ENCODE measurements at regions not wholly inside any gene's neighbourhood (a gene's known extent, or its start where the extent isn't known, plus 50 kb on each side); places are given as distances from the start of the nearest gene placed in this dataset.

DNA sequence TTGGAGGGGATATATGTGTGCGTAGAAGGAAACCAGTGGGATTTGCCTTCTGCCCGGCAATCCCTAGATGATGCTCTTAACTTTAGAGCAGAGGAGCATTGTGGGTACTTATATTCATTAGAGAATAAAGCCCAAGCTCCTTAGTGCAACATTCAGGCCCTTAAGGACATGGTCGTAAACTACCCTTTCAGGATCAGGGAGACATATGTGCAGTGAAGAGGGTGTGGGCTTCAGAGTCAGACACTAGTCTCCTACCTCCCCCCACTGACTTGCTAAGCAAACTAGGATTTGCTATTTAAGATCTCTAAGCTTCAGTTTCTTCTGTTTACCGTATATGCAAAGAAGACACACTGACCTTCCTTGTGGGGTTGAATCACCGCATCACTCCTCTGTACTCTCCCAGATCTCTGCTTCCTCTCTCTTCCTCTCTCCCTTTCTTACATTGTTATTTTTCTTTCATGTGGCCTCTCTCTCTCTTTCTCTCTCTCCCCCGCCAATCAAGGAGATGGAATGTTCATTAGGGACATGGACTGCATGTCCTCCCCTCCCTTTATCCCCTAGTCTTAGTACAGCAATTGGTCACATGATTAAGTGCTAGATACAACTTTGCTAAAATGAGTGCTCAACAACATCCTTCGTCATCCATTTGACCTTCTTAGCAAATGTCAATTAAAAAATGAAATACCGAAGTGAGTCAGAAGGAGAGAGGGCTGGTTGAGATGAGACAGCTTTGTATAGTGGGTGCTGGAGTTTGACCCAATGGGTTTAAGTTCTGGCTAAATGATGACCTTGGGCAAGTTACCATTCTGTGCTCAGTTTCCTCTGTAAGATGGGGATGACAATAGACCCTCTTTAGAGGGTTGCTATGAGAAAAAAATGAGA, 91.7 kb downstream of the TMX1 start:
- ChIA-PET CTCF (interaction anchor here (0.5 kb wide), 1 partner anchor 112 kb away, joined by 3 read pairs; no protein-coding TSS in a partner anchor), POLR2A (no interaction called here)
- TF ChIP-seq ARNT (IDR thresholded peaks at IDR 0.05) (no peak), HDGF (IDR thresholded peaks at IDR 0.05; ENCODE audit: borderline replicate concordance) (no peak), LEF1 (IDR thresholded peaks at IDR 0.05; ENCODE audit: borderline replicate concordance) (no peak), CTBP1 (IDR thresholded peaks at IDR 0.05; ENCODE audit: borderline replicate concordance) (no peak), ELF4 (IDR thresholded peaks at IDR 0.05) (no peak), ZNF384 (IDR thresholded peaks at IDR 0.05) (no peak), TARDBP (IDR thresholded peaks at IDR 0.05) (no peak), NFRKB (IDR thresholded peaks at IDR 0.05) (no peak), SP1 (IDR thresholded peaks at IDR 0.05) (no peak), SUZ12 (IDR thresholded peaks at IDR 0.05) (no peak)
- TF ChIP-seq, protein P1, sequence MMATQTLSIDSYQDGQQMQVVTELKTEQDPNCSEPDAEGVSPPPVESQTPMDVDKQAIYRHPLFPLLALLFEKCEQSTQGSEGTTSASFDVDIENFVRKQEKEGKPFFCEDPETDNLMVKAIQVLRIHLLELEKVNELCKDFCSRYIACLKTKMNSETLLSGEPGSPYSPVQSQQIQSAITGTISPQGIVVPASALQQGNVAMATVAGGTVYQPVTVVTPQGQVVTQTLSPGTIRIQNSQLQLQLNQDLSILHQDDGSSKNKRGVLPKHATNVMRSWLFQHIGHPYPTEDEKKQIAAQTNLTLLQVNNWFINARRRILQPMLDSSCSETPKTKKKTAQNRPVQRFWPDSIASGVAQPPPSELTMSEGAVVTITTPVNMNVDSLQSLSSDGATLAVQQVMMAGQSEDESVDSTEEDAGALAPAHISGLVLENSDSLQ (IDR thresholded peaks at IDR 0.05), result no peak
- no peak for DNase-seq (ENCODE audit: extremely low spot score)

DNA sequence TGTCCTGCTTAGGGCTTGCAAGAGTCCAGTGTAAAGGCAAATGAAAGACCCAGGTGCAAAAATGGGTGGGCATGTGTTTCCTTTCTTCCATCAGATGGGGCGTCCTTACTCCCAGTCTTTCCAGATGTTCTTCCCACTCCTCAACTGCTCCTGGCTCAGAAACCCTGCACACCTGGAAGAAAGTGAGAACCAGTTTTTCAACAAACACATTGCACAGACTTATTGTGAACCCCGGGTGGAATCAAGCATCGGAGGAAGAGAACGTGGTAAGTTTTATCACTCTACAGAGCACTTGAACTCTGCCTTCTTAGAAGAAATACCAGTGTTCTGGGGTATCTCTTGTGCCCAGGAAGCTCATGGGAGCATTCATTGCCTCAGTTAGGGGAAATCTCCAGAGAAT, 93.3 kb downstream of the TMX1 start:
- CTCF ChIA-PET, result no interaction called here

DNA sequence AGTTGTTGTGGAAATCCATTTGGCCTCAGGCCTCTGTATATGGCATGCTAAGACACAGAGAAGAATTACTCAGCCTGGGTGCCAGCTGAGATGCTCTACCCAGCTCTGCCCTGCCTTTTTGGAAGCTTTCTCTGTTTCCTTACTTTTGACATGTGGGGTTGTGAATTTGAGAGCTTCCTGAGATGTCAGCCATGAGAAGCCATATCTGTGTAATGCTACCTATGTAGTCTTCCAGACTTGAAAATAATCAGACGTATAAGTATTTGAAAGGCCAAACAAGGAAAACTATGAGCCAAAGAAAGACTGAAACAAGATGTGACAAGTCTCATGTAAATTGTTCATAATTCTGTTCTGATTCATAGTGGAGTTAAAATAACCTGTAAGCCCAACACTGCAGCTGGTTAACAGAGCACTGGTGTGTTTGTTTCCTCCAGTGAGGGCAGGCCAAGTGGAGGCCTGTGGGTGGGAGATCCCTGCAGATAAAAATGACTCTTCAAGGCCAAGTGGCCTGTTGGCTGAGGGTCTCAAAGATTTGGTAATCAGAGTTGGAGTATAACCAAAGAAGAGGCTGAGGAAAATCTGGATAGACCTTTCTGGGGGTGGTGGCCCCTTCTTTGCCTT, 94.0 kb downstream of the TMX1 start:
- no peak for DNase-seq (ENCODE audit: extremely low spot score)
- POLR2A ChIA-PET, result no interaction called here
- CTCF ChIA-PET, result no interaction called here
- TF ChIP-seq ELF4 (IDR thresholded peaks at IDR 0.05) (no peak), NFRKB (IDR thresholded peaks at IDR 0.05) (no peak), TARDBP (IDR thresholded peaks at IDR 0.05) (no peak), HDGF (IDR thresholded peaks at IDR 0.05; ENCODE audit: borderline replicate concordance) (no peak), ARNT (IDR thresholded peaks at IDR 0.05) (no peak), BHLHE40 (IDR thresholded peaks at IDR 0.05; ENCODE audit: borderline replicate concordance) (no peak), LEF1 (IDR thresholded peaks at IDR 0.05; ENCODE audit: borderline replicate concordance) (no peak), FOXA1 (IDR thresholded peaks at IDR 0.05) (no peak), L3MBTL2 (conservative IDR thresholded peaks at IDR 0.05) (no peak), SUZ12 (IDR thresholded peaks at IDR 0.05) (no peak), FOXK2 (IDR thresholded peaks at IDR 0.05) (no peak), CTBP1 (IDR thresholded peaks at IDR 0.05; ENCODE audit: borderline replicate concordance) (no peak), FOXM1 (IDR thresholded peaks at IDR 0.05; ENCODE audit: borderline replicate concordance) (no peak), SP1 (IDR thresholded peaks at IDR 0.05) (no peak), ZNF384 (IDR thresholded peaks at IDR 0.05) (no peak)
- TF ChIP-seq, protein P1 (IDR thresholded peaks at IDR 0.05), result no peak

More for the DNA sequence above, 93.3 kb downstream of the TMX1 start:
- no peak for TF ChIP-seq HDGF (IDR thresholded peaks at IDR 0.05; ENCODE audit: borderline replicate concordance)
- TF ChIP-seq CTBP1 (IDR thresholded peaks at IDR 0.05; ENCODE audit: borderline replicate concordance), result no peak
- no peak for TF ChIP-seq FOXK2 (IDR thresholded peaks at IDR 0.05)
- no peak for TF ChIP-seq TARDBP (IDR thresholded peaks at IDR 0.05)
- TF ChIP-seq ARNT (IDR thresholded peaks at IDR 0.05), result no peak
- no peak for TF ChIP-seq L3MBTL2 (conservative IDR thresholded peaks at IDR 0.05)
- no peak for TF ChIP-seq ELF4 (IDR thresholded peaks at IDR 0.05)
- no peak for TF ChIP-seq FOXM1 (IDR thresholded peaks at IDR 0.05; ENCODE audit: borderline replicate concordance)
- TF ChIP-seq ZNF384 (IDR thresholded peaks at IDR 0.05), result no peak
- no peak for DNase-seq (ENCODE audit: extremely low spot score)
- POLR2A ChIA-PET, result no interaction called here

DNA sequence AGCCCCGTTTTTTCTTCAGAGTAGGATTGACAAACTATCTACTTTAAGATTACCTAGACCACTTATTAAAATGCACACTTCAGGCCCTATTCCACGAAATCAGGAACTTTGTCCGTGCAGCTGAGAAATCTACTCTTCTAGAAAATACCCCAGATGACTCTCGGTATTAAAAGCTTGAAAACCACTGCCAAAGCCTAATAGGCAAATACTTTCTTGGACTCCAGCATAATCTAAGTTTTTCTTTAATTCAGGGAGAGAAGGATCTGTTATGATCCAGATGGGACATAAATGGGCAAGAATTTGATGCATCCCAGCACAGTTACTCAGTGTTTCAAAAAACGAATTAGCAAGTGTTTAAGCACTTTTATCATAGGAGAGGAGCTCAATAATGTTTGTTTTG, 94.5 kb downstream of the TMX1 start:
- ChIA-PET CTCF (interaction anchor here (0.8 kb wide), 1 partner anchor 441 kb away, joined by 4 read pairs; no protein-coding TSS in a partner anchor), POLR2A (no interaction called here)
- TF ChIP-seq ELF4 (IDR thresholded peaks at IDR 0.05), result no peak
- no peak for TF ChIP-seq NFRKB (IDR thresholded peaks at IDR 0.05)
- TF ChIP-seq L3MBTL2 (conservative IDR thresholded peaks at IDR 0.05), result no peak
- no peak for TF ChIP-seq FOXK2 (IDR thresholded peaks at IDR 0.05)
- no peak for DNase-seq (ENCODE audit: extremely low spot score)

DNA sequence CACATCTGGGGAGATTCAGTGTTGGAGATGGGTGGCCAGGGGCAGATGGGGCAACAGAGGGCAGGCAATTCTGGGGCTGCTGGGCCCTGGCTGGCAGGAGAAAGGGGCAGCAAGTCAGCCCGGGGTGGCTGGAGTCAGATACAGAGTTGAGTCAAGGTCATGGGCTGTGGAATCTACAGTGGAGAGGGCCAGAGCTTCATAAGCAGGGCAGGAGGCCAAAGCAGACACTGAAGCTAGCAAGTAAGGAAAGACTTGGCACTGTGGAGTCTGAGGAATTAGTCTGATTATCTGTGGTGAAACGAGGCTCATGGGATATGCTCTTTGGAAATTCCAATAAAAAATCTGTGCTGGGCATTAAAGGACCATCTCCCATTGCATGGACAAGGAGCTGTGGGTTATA, 95.5 kb downstream of the TMX1 start:
- CTCF ChIA-PET, result no interaction called here
- POLR2A ChIA-PET, result no interaction called here
- DNase-seq (ENCODE audit: extremely low spot score), result no peak
- TF ChIP-seq SUZ12 (IDR thresholded peaks at IDR 0.05) (no peak), FOXK2 (IDR thresholded peaks at IDR 0.05) (no peak), FOXM1 (IDR thresholded peaks at IDR 0.05; ENCODE audit: borderline replicate concordance) (no peak), HDGF (IDR thresholded peaks at IDR 0.05; ENCODE audit: borderline replicate concordance) (no peak), ELF4 (IDR thresholded peaks at IDR 0.05) (no peak), ZNF384 (IDR thresholded peaks at IDR 0.05) (no peak), SP1 (IDR thresholded peaks at IDR 0.05) (no peak), CTBP1 (IDR thresholded peaks at IDR 0.05; ENCODE audit: borderline replicate concordance) (no peak), ARNT (IDR thresholded peaks at IDR 0.05) (no peak), TARDBP (IDR thresholded peaks at IDR 0.05) (no peak), BHLHE40 (IDR thresholded peaks at IDR 0.05; ENCODE audit: borderline replicate concordance) (no peak), LEF1 (IDR thresholded peaks at IDR 0.05; ENCODE audit: borderline replicate concordance) (no peak), NFRKB (IDR thresholded peaks at IDR 0.05) (no peak), L3MBTL2 (conservative IDR thresholded peaks at IDR 0.05) (no peak), FOXA1 (IDR thresholded peaks at IDR 0.05) (no peak)
- TF ChIP-seq, protein P1 (IDR thresholded peaks at IDR 0.05), result no peak

All from HEK293T (cell line).